ENCODE measurements at regions not wholly inside any gene's neighbourhood (a gene's known extent, or its start where the extent isn't known, plus 50 kb on each side); places are given as distances from the start of the nearest gene placed in this dataset.

GRCh38 chr11:97525273-97525672 lies 1135.5 kb downstream of the JRKL start:
- Histone ChIP-seq H4K20me1 (ENCODE audit: control insufficient read depth, extremely low read depth, insufficient read depth, low read length) (no peaks in the 10 kb centered on the region), H3K27me3 (ENCODE audit: control insufficient read depth, extremely low read depth, insufficient read depth, low read length) (no peaks in the 10 kb centered on the region), H3K4me1 (ENCODE audit: control insufficient read depth, extremely low read depth, insufficient read depth, low read length) (no peaks in the 10 kb centered on the region), H3K9ac (ENCODE audit: control insufficient read depth, extremely low read depth, insufficient read depth, low read length) (no peak overlapping the region), H3K4me3 (ENCODE audit: control insufficient read depth in 2 of 3, extremely low read depth in 1 of 3, insufficient read depth in 2 of 3, low read depth in 1 of 3, low read length in 3 of 3) (no peak overlapping the region), H3K27ac (ENCODE audit: control insufficient read depth, insufficient read depth, low read length) (no peak overlapping the region), H3K36me3 (ENCODE audit: control insufficient read depth in 2 of 2, extremely low read depth in 1 of 2, insufficient read depth in 2 of 2, low read length in 2 of 2) (no peaks in the 10 kb centered on the region), H3K9me1 (ENCODE audit: control insufficient read depth, extremely low read depth, insufficient read depth, low read length) (no peaks in the 10 kb centered on the region), H2AFZ (ENCODE audit: control insufficient read depth, low read length) (no peak overlapping the region), H3K79me2 (ENCODE audit: control insufficient read depth, insufficient read depth, low read length) (no peaks in the 10 kb centered on the region), H3K4me2 (ENCODE audit: control insufficient read depth, extremely low read depth, insufficient read depth, low read depth, low read length) (no peak overlapping the region), H3K9me3 (ENCODE audit: control insufficient read depth, low read depth, low read length) (no peaks in the 10 kb centered on the region)
- no peak for TF ChIP-seq CTCF (optimal IDR thresholded peaks at IDR 0.05 in 1 of 3, IDR thresholded peaks at IDR 0.05 in 1 of 3, conservative IDR thresholded peaks at IDR 0.05 in 1 of 3; ENCODE audit: extremely low read depth in 1 of 3, insufficient read depth in 2 of 3, low read length in 3 of 3)
- no peak for TF ChIP-seq EZH2 (IDR thresholded peaks at IDR 0.05; ENCODE audit: low read length)
- dilution Hi-C loops (cut with MboI; ENCODE audit: extremely low pct_ligation_motif_present, low sequenced_read_pairs): no loop called here
- FAIRE-seq (no peak), DNase-seq (ENCODE audit: low read depth, low spot score) (no peak)

- no peaks in the 10 kb centered on the region for H3K79me2 ChIP-seq (ENCODE audit: control insufficient read depth, insufficient read depth, low read length)
- H3K27me3 ChIP-seq (ENCODE audit: control insufficient read depth, extremely low read depth, insufficient read depth, low read length): no peaks in the 10 kb centered on the region
- H3K9me1 ChIP-seq (ENCODE audit: control insufficient read depth, extremely low read depth, insufficient read depth, low read length): no peaks in the 10 kb centered on the region
- no peak overlapping the region for H2AFZ ChIP-seq (ENCODE audit: control insufficient read depth, low read length)
- dilution Hi-C loops (cut with MboI; ENCODE audit: extremely low pct_ligation_motif_present, low sequenced_read_pairs): no loop called here
- no peak overlapping the region for H3K27ac ChIP-seq (ENCODE audit: control insufficient read depth, insufficient read depth, low read length)
- H3K4me2 ChIP-seq (ENCODE audit: control insufficient read depth, extremely low read depth, insufficient read depth, low read depth, low read length): no peak overlapping the region
- H3K4me3 ChIP-seq (ENCODE audit: control insufficient read depth in 2 of 3, extremely low read depth in 1 of 3, insufficient read depth in 2 of 3, low read depth in 1 of 3, low read length in 3 of 3): no peak overlapping the region
- H3K9me3 ChIP-seq (ENCODE audit: control insufficient read depth, low read depth, low read length): peaks cover 5% of the 10 kb centered on the region
- FAIRE-seq (no peak), DNase-seq (ENCODE audit: low read depth, low spot score) (no peak)
- no peak overlapping the region for H3K9ac ChIP-seq (ENCODE audit: control insufficient read depth, extremely low read depth, insufficient read depth, low read length)
- H4K20me1 ChIP-seq (ENCODE audit: control insufficient read depth, extremely low read depth, insufficient read depth, low read length): no peaks in the 10 kb centered on the region
- no peak for TF ChIP-seq EZH2 (IDR thresholded peaks at IDR 0.05; ENCODE audit: low read length)
- TF ChIP-seq CTCF (optimal IDR thresholded peaks at IDR 0.05 in 1 of 3, IDR thresholded peaks at IDR 0.05 in 1 of 3, conservative IDR thresholded peaks at IDR 0.05 in 1 of 3; ENCODE audit: extremely low read depth in 1 of 3, insufficient read depth in 2 of 3, low read length in 3 of 3): no peak
- no peaks in the 10 kb centered on the region for H3K36me3 ChIP-seq (ENCODE audit: control insufficient read depth in 2 of 2, extremely low read depth in 1 of 2, insufficient read depth in 2 of 2, low read length in 2 of 2)
- no peaks in the 10 kb centered on the region for H3K4me1 ChIP-seq (ENCODE audit: control insufficient read depth, extremely low read depth, insufficient read depth, low read length)
Observed at GRCh38 chr11:97537407-97538150, 1147.8 kb downstream of the JRKL start.
